ENCODE measurements at regions not wholly inside any gene's neighbourhood (a gene's known extent, or its start where the extent isn't known, plus 50 kb on each side); places are given as distances from the start of the nearest gene placed in this dataset.

DNA sequence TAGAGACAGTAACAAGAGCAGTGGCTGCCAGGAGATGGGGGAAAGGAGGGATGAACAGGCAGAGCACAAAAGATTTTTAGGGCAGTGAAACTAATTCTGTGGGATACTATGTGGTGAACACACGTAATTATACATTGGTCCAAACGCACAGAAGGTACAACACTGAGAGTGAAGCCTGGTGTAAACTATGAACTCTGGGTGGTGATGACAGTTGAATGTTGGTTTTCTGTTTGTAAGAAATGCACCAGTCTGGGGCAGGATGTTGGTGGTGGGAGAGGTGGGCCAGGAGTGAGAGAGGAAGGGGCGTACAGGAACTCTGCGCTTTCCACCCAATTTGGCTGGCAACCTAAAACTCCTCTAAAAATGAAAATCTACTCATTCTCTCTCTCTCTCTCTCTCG is 50.2 kb upstream of the TIAM1 start:
- TF ChIP-seq, protein P1, sequence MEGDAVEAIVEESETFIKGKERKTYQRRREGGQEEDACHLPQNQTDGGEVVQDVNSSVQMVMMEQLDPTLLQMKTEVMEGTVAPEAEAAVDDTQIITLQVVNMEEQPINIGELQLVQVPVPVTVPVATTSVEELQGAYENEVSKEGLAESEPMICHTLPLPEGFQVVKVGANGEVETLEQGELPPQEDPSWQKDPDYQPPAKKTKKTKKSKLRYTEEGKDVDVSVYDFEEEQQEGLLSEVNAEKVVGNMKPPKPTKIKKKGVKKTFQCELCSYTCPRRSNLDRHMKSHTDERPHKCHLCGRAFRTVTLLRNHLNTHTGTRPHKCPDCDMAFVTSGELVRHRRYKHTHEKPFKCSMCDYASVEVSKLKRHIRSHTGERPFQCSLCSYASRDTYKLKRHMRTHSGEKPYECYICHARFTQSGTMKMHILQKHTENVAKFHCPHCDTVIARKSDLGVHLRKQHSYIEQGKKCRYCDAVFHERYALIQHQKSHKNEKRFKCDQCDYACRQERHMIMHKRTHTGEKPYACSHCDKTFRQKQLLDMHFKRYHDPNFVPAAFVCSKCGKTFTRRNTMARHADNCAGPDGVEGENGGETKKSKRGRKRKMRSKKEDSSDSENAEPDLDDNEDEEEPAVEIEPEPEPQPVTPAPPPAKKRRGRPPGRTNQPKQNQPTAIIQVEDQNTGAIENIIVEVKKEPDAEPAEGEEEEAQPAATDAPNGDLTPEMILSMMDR (IDR thresholded peaks at IDR 0.05; ENCODE audit: poor library complexity, severe bottlenecking) = no peak
- TF ChIP-seq EZH2 (IDR thresholded peaks at IDR 0.05; ENCODE audit: borderline replicate concordance, insufficient read depth, low read length, poor library complexity, severe bottlenecking) (no peak), EP300 (conservative IDR thresholded peaks at IDR 0.05; ENCODE audit: poor library complexity, severe bottlenecking) (no peak), TAF1 (IDR thresholded peaks at IDR 0.05; ENCODE audit: low read depth) (no peak), SMC3 (conservative IDR thresholded peaks at IDR 0.05; ENCODE audit: poor library complexity) (no peak), POLR2AphosphoS5 (IDR thresholded peaks at IDR 0.05) (no peak), RAD21 (conservative IDR thresholded peaks at IDR 0.05) (no peak)

Measured in neural cell (in vitro differentiated cells).